ENCODE measurements at regions not wholly inside any gene's neighbourhood (a gene's known extent, or its start where the extent isn't known, plus 50 kb on each side); places are given as distances from the start of the nearest gene placed in this dataset.

- FAIRE-seq (no peak), DNase-seq (ENCODE audit: low spot score) (no peak), ATAC-seq (no peak)
- Histone ChIP-seq H3K79me2 (ENCODE audit: insufficient read depth, low read length) (no peaks in the 10 kb centered on the region), H3K4me1 (ENCODE audit: insufficient read depth, low read length) (no peaks in the 10 kb centered on the region), H4K20me1 (ENCODE audit: insufficient read depth, low read length) (peaks cover 2% of the 10 kb centered on the region; the same call in 1 of the 2 replicates), H3K4me3 (replicated peaks in 1 of 3; ENCODE audit: insufficient read depth in 1 of 3, low read depth in 2 of 3, low read length in 3 of 3) (no peak overlapping the region), H2AFZ (ENCODE audit: low read length) (no peak overlapping the region), H3K4me2 (ENCODE audit: low read depth, low read length) (no peak overlapping the region), H3K9me3 (ENCODE audit: low read length) (no peaks in the 10 kb centered on the region), H3K27me3 (ENCODE audit: control insufficient read depth in 1 of 2, insufficient read depth in 2 of 2, low read length in 2 of 2) (peaks cover 13 to 83% of the 10 kb centered on the region in 2 experiments), H3K36me3 (replicated peaks in 1 of 2; ENCODE audit: control insufficient read depth in 1 of 2, insufficient read depth in 2 of 2, low read length in 2 of 2) (no peaks in the 10 kb centered on the region), H3K27ac (ENCODE audit: extremely low read length, insufficient read depth, low read length) (no peak overlapping the region), H3K9ac (ENCODE audit: insufficient read depth, low read depth, low read length) (no peak overlapping the region)
- 7% methylated on average over 9 of the region's 15 CpGs for WGBS (ENCODE audit: low lambda C conversion rate)
- BruUV-seq (replicated peaks) = no TSS peak
- ChIA-PET POLR2A (no interaction called here), CTCF (ENCODE audit: low intra/inter-chr PET ratio, low total read pairs) (no interaction called here)
- in situ Hi-C loops (cut with HindIII; ENCODE audit: extremely low pct_ligation_motif_present, low pct_unique_long_range_greater_than_20kb) = no loop called here
- intact Hi-C loops (cut with micrococcal nuclease; ENCODE audit: unreplicated experiment) = no loop called here
- TF ChIP-seq TOE1 (CRISPR knock-in tag; IDR thresholded peaks at IDR 0.05) (no peak), E2F1 (CRISPR knock-in tag; IDR thresholded peaks at IDR 0.05) (no peak), NCOR1 (IDR thresholded peaks at IDR 0.05; ENCODE audit: borderline replicate concordance, low read length) (no peak), ZFP90 (CRISPR knock-in tag; IDR thresholded peaks at IDR 0.05; ENCODE audit: borderline replicate concordance) (no peak), AFF4 (CRISPR knock-in tag; IDR thresholded peaks at IDR 0.05) (no peak), HNRNPLL (IDR thresholded peaks at IDR 0.05; ENCODE audit: low read depth, low read length, poor library complexity, severe bottlenecking) (no peak), ZBED4 (CRISPR knock-in tag; IDR thresholded peaks at IDR 0.05; ENCODE audit: borderline replicate concordance) (no peak), HNRNPL (IDR thresholded peaks at IDR 0.05; ENCODE audit: low read depth, low read length) (no peak), LCORL (IDR thresholded peaks at IDR 0.05) (no peak), LCORL (CRISPR knock-in tag; IDR thresholded peaks at IDR 0.05) (no peak), PRDM10 (CRISPR knock-in tag; IDR thresholded peaks at IDR 0.05; ENCODE audit: low read depth) (no peak)
Measured at GRCh38 chr7:156041398-156041797, 229.1 kb upstream of the SHH start.

All from HepG2 (cell line).